Effector memory CD4-positive, alpha-beta T cell (primary cell): ENCODE measurements at regions not wholly inside any gene's neighbourhood (a gene's known extent, or its start where the extent isn't known, plus 50 kb on each side); places are given as distances from the start of the nearest gene placed in this dataset.
"Not testable (repeated sequence)": the region's sequence is repeated elsewhere in the genome, so short reads cannot be mapped to it uniquely, and the experiment has no call there.

Experiments
- DNase-seq, 3 donors: peaks; one replicate each; pipeline ENCODE4 v3.0.0-alpha.2; 2020
- H3K27ac ChIP-seq: 2 replicates; pipeline ENCODE4 v1.7.0; 2013; ENCODE audit warnings: mild to moderate bottlenecking, low read length, moderate library complexity; ENCODE audit not compliant: insufficient read depth, poor library complexity, severe bottlenecking
- H3K27me3 ChIP-seq: replicated peaks from 2 replicates; pipeline ENCODE4 v1.7.0; 2013; ENCODE audit warnings: mild to moderate bottlenecking, low read length; ENCODE audit not compliant: insufficient read depth, control insufficient read depth, poor library complexity, severe bottlenecking
- H3K36me3 ChIP-seq: 2 replicates; pipeline ENCODE4 v1.7.0; 2013; ENCODE audit warnings: mild to moderate bottlenecking, low read length, moderate library complexity; ENCODE audit not compliant: control insufficient read depth, insufficient read depth
- H3K4me1 ChIP-seq: 2 replicates; pipeline ENCODE4 v1.7.0; 2013; ENCODE audit warnings: low read length, mild to moderate bottlenecking; ENCODE audit not compliant: control insufficient read depth, insufficient read depth, poor library complexity, severe bottlenecking
- H3K4me3 ChIP-seq: 2 replicates; pipeline ENCODE4 v1.7.0; 2013; ENCODE audit warnings: low read length, low read depth, mild to moderate bottlenecking; ENCODE audit not compliant: insufficient read depth, poor library complexity, severe bottlenecking
- H3K9me3 ChIP-seq: 2 replicates; pipeline ENCODE4 v1.7.0; 2013; ENCODE audit warnings: mild to moderate bottlenecking, low read length, moderate library complexity; ENCODE audit not compliant: control insufficient read depth

DNA sequence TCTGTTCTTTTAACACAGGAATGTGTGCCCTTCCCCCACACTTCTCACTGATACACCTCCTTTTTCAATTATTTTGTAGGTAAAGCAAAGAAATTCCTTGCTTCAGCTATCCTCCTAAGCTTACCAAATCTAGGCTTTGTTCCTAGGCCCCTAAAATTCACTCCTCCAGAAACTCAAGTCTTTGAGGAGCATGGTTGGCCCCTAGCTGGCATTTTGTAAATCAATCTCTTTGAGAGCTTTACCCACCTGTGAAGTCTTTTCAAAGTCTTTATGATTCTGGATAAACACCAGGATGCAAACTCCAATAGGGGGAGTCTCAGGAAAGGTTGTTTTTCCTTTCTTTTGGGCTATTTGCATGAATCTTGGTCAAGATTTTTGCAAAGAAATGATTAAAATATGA lies 82.9 kb upstream of the ZNF644 start:
- DNase-seq: no peak
- Histone ChIP-seq H3K36me3 (no peaks in the 10 kb centered on the region), H3K27ac (no peak overlapping the region), H3K9me3 (no peaks in the 10 kb centered on the region), H3K4me3 (no peak overlapping the region), H3K27me3 (no peaks in the 10 kb centered on the region), H3K4me1 (no peaks in the 10 kb centered on the region)

- Histone ChIP-seq H3K4me3 (no peak overlapping the region), H3K36me3 (no peaks in the 10 kb centered on the region), H3K9me3 (no peaks in the 10 kb centered on the region), H3K27me3 (peaks cover 3% of the 10 kb centered on the region), H3K4me1 (no peaks in the 10 kb centered on the region), H3K27ac (no peak overlapping the region)
- DNase-seq: no peak
Observed at GRCh38 chr1:91101328-91101727, 79.5 kb upstream of the ZNF644 start.

- Histone ChIP-seq H3K4me1 (no peaks in the 10 kb centered on the region), H3K27me3 (peaks cover 3% of the 10 kb centered on the region), H3K9me3 (no peaks in the 10 kb centered on the region), H3K4me3 (peak overlapping the region; percentile 0), H3K36me3 (no peaks in the 10 kb centered on the region), H3K27ac (no peak overlapping the region)
- DNase-seq: no peak
Observed at GRCh38 chr1:91099746-91100621, 78.1 kb upstream of the ZNF644 start.

- Histone ChIP-seq H3K4me3 (no peak overlapping the region), H3K9me3 (no peaks in the 10 kb centered on the region), H3K4me1 (no peaks in the 10 kb centered on the region), H3K27me3 (peaks cover 3% of the 10 kb centered on the region), H3K36me3 (no peaks in the 10 kb centered on the region), H3K27ac (no peak overlapping the region)
- DNase-seq: no peak
Observed at GRCh38 chr1:91098299-91098906, 76.6 kb upstream of the ZNF644 start.

- not testable (repeated sequence) for DNase-seq, H3K27ac ChIP-seq, H3K4me1 ChIP-seq, H3K27me3 ChIP-seq, H3K4me3 ChIP-seq, H3K36me3 ChIP-seq, H3K9me3 ChIP-seq
Observed at GRCh38 chr1:91095321-91095720, 73.5 kb upstream of the ZNF644 start.

DNA sequence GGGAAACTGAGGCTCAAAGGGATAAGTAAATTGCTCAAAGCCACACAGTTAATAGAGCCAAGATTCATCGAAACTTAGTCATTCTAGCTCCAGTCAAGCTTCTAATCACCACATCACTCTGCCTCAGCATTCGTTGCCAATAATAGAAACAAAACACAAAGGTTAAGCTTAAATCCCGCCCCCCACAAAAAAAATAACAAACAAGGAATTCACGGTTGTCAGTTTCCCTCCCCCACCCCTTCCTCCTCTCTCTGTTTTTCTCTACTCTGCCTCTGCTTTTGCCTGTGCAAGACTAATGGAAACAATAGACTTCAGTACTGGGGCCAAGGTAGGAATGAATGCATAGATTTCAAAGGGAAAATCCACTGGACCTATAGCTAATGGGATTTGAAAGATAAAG lies 70.7 kb upstream of the ZNF644 start:
- no peaks in the 10 kb centered on the region for H3K9me3 ChIP-seq
- no peaks in the 10 kb centered on the region for H3K27me3 ChIP-seq
- no peaks in the 10 kb centered on the region for H3K4me1 ChIP-seq
- no peak overlapping the region for H3K4me3 ChIP-seq
- no peak for DNase-seq
- no peaks in the 10 kb centered on the region for H3K36me3 ChIP-seq
- H3K27ac ChIP-seq: no peak overlapping the region

DNA sequence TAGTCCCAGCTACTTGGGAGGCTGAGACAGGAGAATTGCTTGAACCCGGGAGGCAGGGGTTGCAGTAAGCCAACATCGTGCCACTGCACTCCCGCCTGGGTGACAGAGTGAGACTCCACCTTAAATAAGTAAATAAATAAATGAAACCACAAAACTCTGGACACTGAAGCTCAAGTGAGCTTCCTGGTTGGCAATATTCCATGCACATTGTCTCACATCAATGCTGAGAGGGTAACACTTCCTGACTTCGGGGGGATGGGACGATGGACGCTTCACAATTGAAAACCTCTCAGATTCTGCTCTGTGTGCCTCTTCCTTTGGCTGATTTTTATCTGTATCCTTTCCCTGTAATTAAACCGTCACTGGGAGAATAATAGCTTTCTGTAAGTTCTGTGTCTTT lies 70.0 kb upstream of the ZNF644 start:
- Histone ChIP-seq H3K4me3 (no peak overlapping the region), H3K27me3 (no peaks in the 10 kb centered on the region), H3K9me3 (no peaks in the 10 kb centered on the region), H3K36me3 (no peaks in the 10 kb centered on the region), H3K4me1 (no peaks in the 10 kb centered on the region), H3K27ac (no peak overlapping the region)
- no peak for DNase-seq

- H3K9me3 ChIP-seq: no peaks in the 10 kb centered on the region
- no peak overlapping the region for H3K27ac ChIP-seq
- H3K4me1 ChIP-seq: no peaks in the 10 kb centered on the region
- no peaks in the 10 kb centered on the region for H3K36me3 ChIP-seq
- DNase-seq: no peak
- no peak overlapping the region for H3K4me3 ChIP-seq
- no peaks in the 10 kb centered on the region for H3K27me3 ChIP-seq
Observed at GRCh38 chr1:91080650-91081049, 58.8 kb upstream of the ZNF644 start.

GRCh38 chr1:91078859-91079258 lies 57.0 kb upstream of the ZNF644 start:
- H3K36me3 ChIP-seq: no peaks in the 10 kb centered on the region
- H3K4me3 ChIP-seq: no peak overlapping the region
- no peak for DNase-seq
- H3K27me3 ChIP-seq: no peaks in the 10 kb centered on the region
- H3K9me3 ChIP-seq: no peaks in the 10 kb centered on the region
- H3K27ac ChIP-seq: no peak overlapping the region
- no peaks in the 10 kb centered on the region for H3K4me1 ChIP-seq

GRCh38 chr1:91076834-91077233 lies 55.0 kb upstream of the ZNF644 start:
- Histone ChIP-seq H3K4me1 (no peaks in the 10 kb centered on the region), H3K36me3 (no peaks in the 10 kb centered on the region), H3K27ac (no peak overlapping the region), H3K27me3 (no peaks in the 10 kb centered on the region), H3K4me3 (no peak overlapping the region), H3K9me3 (no peaks in the 10 kb centered on the region)
- no peak for DNase-seq
